ENCODE measurements at regions not wholly inside any gene's neighbourhood (a gene's known extent, or its start where the extent isn't known, plus 50 kb on each side); places are given as distances from the start of the nearest gene placed in this dataset.
"Not testable (repeated sequence)": the region's sequence is repeated elsewhere in the genome, so short reads cannot be mapped to it uniquely, and the experiment has no call there.

- DNase-seq (ENCODE audit: low read depth) = no peak
Observed at GRCh38 chr9:97179616-97180015, 127.8 kb upstream of the CCDC180 start.

- DNase-seq (ENCODE audit: low read depth) = peak; percentile 25
Observed at GRCh38 chr9:97176206-97176605, 131.3 kb upstream of the CCDC180 start.

- DNase-seq (ENCODE audit: low read depth) = not testable (repeated sequence)
Observed at GRCh38 chr9:97168174-97168573, 129.2 kb upstream of the CTSV start.

- not testable (repeated sequence) for DNase-seq (ENCODE audit: low read depth)
Observed at GRCh38 chr9:97166496-97167138, 127.7 kb upstream of the CTSV start.

GRCh38 chr9:97160255-97160654 lies 121.3 kb upstream of the CTSV start:
- no peak for DNase-seq (ENCODE audit: low read depth)

- DNase-seq (ENCODE audit: low read depth) = not testable (repeated sequence)
Observed at GRCh38 chr9:97158722-97159121, 119.8 kb upstream of the CTSV start.

- not testable (repeated sequence) for DNase-seq (ENCODE audit: low read depth)
Observed at GRCh38 chr9:97155441-97155840, 116.5 kb upstream of the CTSV start.

- DNase-seq (ENCODE audit: low read depth) = no peak
Observed at GRCh38 chr9:97153967-97154366, 115.0 kb upstream of the CTSV start.

GRCh38 chr9:97153160-97153559 lies 114.2 kb upstream of the CTSV start:
- not testable (repeated sequence) for DNase-seq (ENCODE audit: low read depth)

GRCh38 chr9:97150471-97150870 lies 111.5 kb upstream of the CTSV start:
- DNase-seq (ENCODE audit: low read depth) = not testable (repeated sequence)

GRCh38 chr9:97148428-97148827 lies 109.5 kb upstream of the CTSV start:
- not testable (repeated sequence) for DNase-seq (ENCODE audit: low read depth)

GRCh38 chr9:97145680-97146079 lies 106.7 kb upstream of the CTSV start:
- peak; percentile 1 for DNase-seq (ENCODE audit: low read depth)

GRCh38 chr9:97140566-97140965 lies 101.6 kb upstream of the CTSV start:
- no peak for DNase-seq (ENCODE audit: low read depth)

GRCh38 chr9:97136421-97136820 lies 97.5 kb upstream of the CTSV start:
- no peak for DNase-seq (ENCODE audit: low read depth)

- DNase-seq (ENCODE audit: low read depth) = not testable (repeated sequence)
Observed at GRCh38 chr9:97133966-97134365, 95.0 kb upstream of the CTSV start.

GRCh38 chr9:97132865-97133264 lies 93.9 kb upstream of the CTSV start:
- no peak for DNase-seq (ENCODE audit: low read depth)

- DNase-seq (ENCODE audit: low read depth) = not testable (repeated sequence)
Observed at GRCh38 chr9:97130864-97131263, 91.9 kb upstream of the CTSV start.

- DNase-seq (ENCODE audit: low read depth) = not testable (repeated sequence)
Observed at GRCh38 chr9:97130387-97130786, 91.4 kb upstream of the CTSV start.

GRCh38 chr9:97128919-97129318 lies 90.0 kb upstream of the CTSV start:
- no peak for DNase-seq (ENCODE audit: low read depth)

GRCh38 chr9:97124256-97124655 lies 85.3 kb upstream of the CTSV start:
- DNase-seq (ENCODE audit: low read depth) = no peak

GRCh38 chr9:97110696-97111095 lies 71.8 kb upstream of the CTSV start:
- no peak for DNase-seq (ENCODE audit: low read depth)

- DNase-seq (ENCODE audit: low read depth) = peak; percentile 55
Observed at GRCh38 chr9:97109194-97109811, 70.4 kb upstream of the CTSV start.

GRCh38 chr9:97105220-97105619 lies 66.3 kb upstream of the CTSV start:
- peak; percentile 60 for DNase-seq (ENCODE audit: low read depth)

Data from LHCN-M2 (cell line).